ENCODE measurements at regions not wholly inside any gene's neighbourhood (a gene's known extent, or its start where the extent isn't known, plus 50 kb on each side); places are given as distances from the start of the nearest gene placed in this dataset.

DNA sequence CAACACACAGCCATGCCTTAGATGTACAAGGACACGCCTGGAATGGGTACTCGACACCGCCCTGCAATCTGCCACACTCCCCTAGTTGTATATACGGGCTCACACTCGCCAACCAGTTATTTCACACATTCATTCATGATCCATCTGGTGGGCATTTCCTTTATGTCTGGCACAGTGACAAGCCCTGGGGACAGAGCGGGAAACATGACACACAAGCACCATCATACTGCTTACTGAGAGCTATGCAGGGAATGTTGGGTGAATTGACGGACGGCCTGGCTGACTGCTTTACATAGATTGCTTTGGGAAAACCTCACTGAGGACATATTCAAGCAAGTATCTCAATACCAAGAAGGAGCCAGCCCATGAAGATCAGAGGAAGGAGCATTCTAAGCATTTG lies 448.0 kb upstream of the SPRED2 start:
- TF ChIP-seq POLR2A (IDR thresholded peaks at IDR 0.05), result no peak
- TF ChIP-seq, protein P1, sequence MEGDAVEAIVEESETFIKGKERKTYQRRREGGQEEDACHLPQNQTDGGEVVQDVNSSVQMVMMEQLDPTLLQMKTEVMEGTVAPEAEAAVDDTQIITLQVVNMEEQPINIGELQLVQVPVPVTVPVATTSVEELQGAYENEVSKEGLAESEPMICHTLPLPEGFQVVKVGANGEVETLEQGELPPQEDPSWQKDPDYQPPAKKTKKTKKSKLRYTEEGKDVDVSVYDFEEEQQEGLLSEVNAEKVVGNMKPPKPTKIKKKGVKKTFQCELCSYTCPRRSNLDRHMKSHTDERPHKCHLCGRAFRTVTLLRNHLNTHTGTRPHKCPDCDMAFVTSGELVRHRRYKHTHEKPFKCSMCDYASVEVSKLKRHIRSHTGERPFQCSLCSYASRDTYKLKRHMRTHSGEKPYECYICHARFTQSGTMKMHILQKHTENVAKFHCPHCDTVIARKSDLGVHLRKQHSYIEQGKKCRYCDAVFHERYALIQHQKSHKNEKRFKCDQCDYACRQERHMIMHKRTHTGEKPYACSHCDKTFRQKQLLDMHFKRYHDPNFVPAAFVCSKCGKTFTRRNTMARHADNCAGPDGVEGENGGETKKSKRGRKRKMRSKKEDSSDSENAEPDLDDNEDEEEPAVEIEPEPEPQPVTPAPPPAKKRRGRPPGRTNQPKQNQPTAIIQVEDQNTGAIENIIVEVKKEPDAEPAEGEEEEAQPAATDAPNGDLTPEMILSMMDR (IDR thresholded peaks at IDR 0.05), result no peak
